ENCODE measurements at regions not wholly inside any gene's neighbourhood (a gene's known extent, or its start where the extent isn't known, plus 50 kb on each side); places are given as distances from the start of the nearest gene placed in this dataset.

- Histone ChIP-seq H3K27ac (ENCODE audit: low read depth in 2 of 2, low read length in 1 of 2) (no peak overlapping the region), H3K4me1 (ENCODE audit: control insufficient read depth in 2 of 2, insufficient read depth in 2 of 2, low read length in 1 of 2) (no peaks in the 10 kb centered on the region), H3K27me3 (ENCODE audit: control insufficient read depth in 1 of 2, insufficient read depth in 2 of 2, low read length in 2 of 2) (no peaks in the 10 kb centered on the region), H3K4me3 (ENCODE audit: low read depth in 1 of 2, low read length in 2 of 2) (no peak overlapping the region), H3K36me3 (ENCODE audit: control insufficient read depth in 2 of 2, insufficient read depth in 2 of 2, low read length in 1 of 2) (no peaks in the 10 kb centered on the region), H3K9me3 (ENCODE audit: control insufficient read depth in 2 of 2, insufficient read depth in 1 of 2, low read depth in 1 of 2, low read length in 1 of 2) (no peaks in the 10 kb centered on the region)
- WGBS, 2 donors: 75 to 84% methylated on average over 5 of the region's 5 CpGs
These were observed 409.9 kb downstream of the BRINP1 start for GRCh38 chr9:118959366-118959765.

- no peaks in the 10 kb centered on the region for H3K9me3 ChIP-seq (ENCODE audit: control insufficient read depth in 2 of 2, insufficient read depth in 1 of 2, low read depth in 1 of 2, low read length in 1 of 2)
- no peak overlapping the region for H3K27ac ChIP-seq (ENCODE audit: low read depth in 2 of 2, low read length in 1 of 2)
- no peaks in the 10 kb centered on the region for H3K4me1 ChIP-seq (ENCODE audit: control insufficient read depth in 2 of 2, insufficient read depth in 2 of 2, low read length in 1 of 2)
- no peaks in the 10 kb centered on the region for H3K36me3 ChIP-seq (ENCODE audit: control insufficient read depth in 2 of 2, insufficient read depth in 2 of 2, low read length in 1 of 2)
- no peaks in the 10 kb centered on the region for H3K27me3 ChIP-seq (ENCODE audit: control insufficient read depth in 1 of 2, insufficient read depth in 2 of 2, low read length in 2 of 2)
- 21 to 27% methylated on average over 1 of the region's 1 CpG for WGBS, 2 donors
- H3K4me3 ChIP-seq (ENCODE audit: low read depth in 1 of 2, low read length in 2 of 2): no peak overlapping the region
These were observed 407.4 kb downstream of the BRINP1 start for GRCh38 chr9:118961857-118962256.

- no peaks in the 10 kb centered on the region for H3K4me1 ChIP-seq (ENCODE audit: control insufficient read depth in 2 of 2, insufficient read depth in 2 of 2, low read length in 1 of 2)
- H3K4me3 ChIP-seq (ENCODE audit: low read depth in 1 of 2, low read length in 2 of 2): no peak overlapping the region
- 54 to 58% methylated on average over 3 of the region's 3 CpGs for WGBS, 2 donors
- H3K27me3 ChIP-seq (ENCODE audit: control insufficient read depth in 1 of 2, insufficient read depth in 2 of 2, low read length in 2 of 2): no peaks in the 10 kb centered on the region
- no peaks in the 10 kb centered on the region for H3K36me3 ChIP-seq (ENCODE audit: control insufficient read depth in 2 of 2, insufficient read depth in 2 of 2, low read length in 1 of 2)
- H3K27ac ChIP-seq (ENCODE audit: low read depth in 2 of 2, low read length in 1 of 2): no peak overlapping the region
- H3K9me3 ChIP-seq (ENCODE audit: control insufficient read depth in 2 of 2, insufficient read depth in 1 of 2, low read depth in 1 of 2, low read length in 1 of 2): no peaks in the 10 kb centered on the region
These were observed 406.8 kb downstream of the BRINP1 start for GRCh38 chr9:118962426-118962825.

- Histone ChIP-seq H3K27me3 (ENCODE audit: control insufficient read depth in 1 of 2, insufficient read depth in 2 of 2, low read length in 2 of 2) (no peaks in the 10 kb centered on the region), H3K9me3 (ENCODE audit: control insufficient read depth in 2 of 2, insufficient read depth in 1 of 2, low read depth in 1 of 2, low read length in 1 of 2) (no peaks in the 10 kb centered on the region), H3K4me1 (ENCODE audit: control insufficient read depth in 2 of 2, insufficient read depth in 2 of 2, low read length in 1 of 2) (no peaks in the 10 kb centered on the region), H3K4me3 (ENCODE audit: low read depth in 1 of 2, low read length in 2 of 2) (no peak overlapping the region), H3K27ac (ENCODE audit: low read depth in 2 of 2, low read length in 1 of 2) (no peak overlapping the region), H3K36me3 (ENCODE audit: control insufficient read depth in 2 of 2, insufficient read depth in 2 of 2, low read length in 1 of 2) (no peaks in the 10 kb centered on the region)
- WGBS, 2 donors: 77 to 92% methylated on average over 2 of the region's 2 CpGs
These were observed 405.6 kb downstream of the BRINP1 start for GRCh38 chr9:118963674-118964073.

- H3K27ac ChIP-seq (ENCODE audit: low read depth in 2 of 2, low read length in 1 of 2): no peak overlapping the region
- H3K4me3 ChIP-seq (ENCODE audit: low read depth in 1 of 2, low read length in 2 of 2): no peak overlapping the region
- H3K36me3 ChIP-seq (ENCODE audit: control insufficient read depth in 2 of 2, insufficient read depth in 2 of 2, low read length in 1 of 2): no peaks in the 10 kb centered on the region
- H3K9me3 ChIP-seq (ENCODE audit: control insufficient read depth in 2 of 2, insufficient read depth in 1 of 2, low read depth in 1 of 2, low read length in 1 of 2): no peaks in the 10 kb centered on the region
- 93 to 94% methylated on average over 3 of the region's 3 CpGs for WGBS, 2 donors
- H3K27me3 ChIP-seq (ENCODE audit: control insufficient read depth in 1 of 2, insufficient read depth in 2 of 2, low read length in 2 of 2): no peaks in the 10 kb centered on the region
- H3K4me1 ChIP-seq (ENCODE audit: control insufficient read depth in 2 of 2, insufficient read depth in 2 of 2, low read length in 1 of 2): no peaks in the 10 kb centered on the region
These were observed 401.3 kb downstream of the BRINP1 start for GRCh38 chr9:118967901-118968300.

- no peak overlapping the region for H3K4me3 ChIP-seq (ENCODE audit: low read depth in 1 of 2, low read length in 2 of 2)
- H3K36me3 ChIP-seq (ENCODE audit: control insufficient read depth in 2 of 2, insufficient read depth in 2 of 2, low read length in 1 of 2): no peaks in the 10 kb centered on the region
- no peaks in the 10 kb centered on the region for H3K27me3 ChIP-seq (ENCODE audit: control insufficient read depth in 1 of 2, insufficient read depth in 2 of 2, low read length in 2 of 2)
- H3K4me1 ChIP-seq (ENCODE audit: control insufficient read depth in 2 of 2, insufficient read depth in 2 of 2, low read length in 1 of 2): no peaks in the 10 kb centered on the region
- no peak overlapping the region for H3K27ac ChIP-seq (ENCODE audit: low read depth in 2 of 2, low read length in 1 of 2)
- H3K9me3 ChIP-seq (ENCODE audit: control insufficient read depth in 2 of 2, insufficient read depth in 1 of 2, low read depth in 1 of 2, low read length in 1 of 2): no peaks in the 10 kb centered on the region
- 38 to 47% methylated on average over 1 of the region's 1 CpG for WGBS, 2 donors
These were observed 393.5 kb downstream of the BRINP1 start for GRCh38 chr9:118975736-118976135.

- H3K27ac ChIP-seq (ENCODE audit: low read depth in 2 of 2, low read length in 1 of 2): no peak overlapping the region
- no peaks in the 10 kb centered on the region for H3K9me3 ChIP-seq (ENCODE audit: control insufficient read depth in 2 of 2, insufficient read depth in 1 of 2, low read depth in 1 of 2, low read length in 1 of 2)
- no peaks in the 10 kb centered on the region for H3K27me3 ChIP-seq (ENCODE audit: control insufficient read depth in 1 of 2, insufficient read depth in 2 of 2, low read length in 2 of 2)
- no peak overlapping the region for H3K4me3 ChIP-seq (ENCODE audit: low read depth in 1 of 2, low read length in 2 of 2)
- H3K4me1 ChIP-seq (ENCODE audit: control insufficient read depth in 2 of 2, insufficient read depth in 2 of 2, low read length in 1 of 2): no peaks in the 10 kb centered on the region
- no peaks in the 10 kb centered on the region for H3K36me3 ChIP-seq (ENCODE audit: control insufficient read depth in 2 of 2, insufficient read depth in 2 of 2, low read length in 1 of 2)
- WGBS, 2 donors: 4 to 16% methylated on average over 2 of the region's 2 CpGs
These were observed 393.1 kb downstream of the BRINP1 start for GRCh38 chr9:118976160-118976559.

- H3K9me3 ChIP-seq (ENCODE audit: control insufficient read depth in 2 of 2, insufficient read depth in 1 of 2, low read depth in 1 of 2, low read length in 1 of 2): no peaks in the 10 kb centered on the region
- H3K4me1 ChIP-seq (ENCODE audit: control insufficient read depth in 2 of 2, insufficient read depth in 2 of 2, low read length in 1 of 2): no peaks in the 10 kb centered on the region
- 65 to 71% methylated on average over 1 of the region's 1 CpG for WGBS, 2 donors
- no peaks in the 10 kb centered on the region for H3K36me3 ChIP-seq (ENCODE audit: control insufficient read depth in 2 of 2, insufficient read depth in 2 of 2, low read length in 1 of 2)
- no peak overlapping the region for H3K27ac ChIP-seq (ENCODE audit: low read depth in 2 of 2, low read length in 1 of 2)
- no peak overlapping the region for H3K4me3 ChIP-seq (ENCODE audit: low read depth in 1 of 2, low read length in 2 of 2)
- no peaks in the 10 kb centered on the region for H3K27me3 ChIP-seq (ENCODE audit: control insufficient read depth in 1 of 2, insufficient read depth in 2 of 2, low read length in 2 of 2)
These were observed 384.6 kb downstream of the BRINP1 start for GRCh38 chr9:118984607-118985006.

- Histone ChIP-seq H3K36me3 (ENCODE audit: control insufficient read depth in 2 of 2, insufficient read depth in 2 of 2, low read length in 1 of 2) (no peaks in the 10 kb centered on the region), H3K4me3 (ENCODE audit: low read depth in 1 of 2, low read length in 2 of 2) (no peak overlapping the region), H3K27ac (ENCODE audit: low read depth in 2 of 2, low read length in 1 of 2) (no peak overlapping the region), H3K9me3 (ENCODE audit: control insufficient read depth in 2 of 2, insufficient read depth in 1 of 2, low read depth in 1 of 2, low read length in 1 of 2) (no peaks in the 10 kb centered on the region), H3K4me1 (ENCODE audit: control insufficient read depth in 2 of 2, insufficient read depth in 2 of 2, low read length in 1 of 2) (no peaks in the 10 kb centered on the region), H3K27me3 (ENCODE audit: control insufficient read depth in 1 of 2, insufficient read depth in 2 of 2, low read length in 2 of 2) (no peaks in the 10 kb centered on the region)
- WGBS, 2 donors: 44 to 64% methylated on average over 1 of the region's 1 CpG
These were observed 383.4 kb downstream of the BRINP1 start for GRCh38 chr9:118985851-118986250.

GRCh38 chr9:118987167-118987566 is 382.1 kb downstream of the BRINP1 start:
- no peak overlapping the region for H3K4me3 ChIP-seq (ENCODE audit: low read depth in 1 of 2, low read length in 2 of 2)
- H3K27me3 ChIP-seq (ENCODE audit: control insufficient read depth in 1 of 2, insufficient read depth in 2 of 2, low read length in 2 of 2): no peaks in the 10 kb centered on the region
- no peaks in the 10 kb centered on the region for H3K4me1 ChIP-seq (ENCODE audit: control insufficient read depth in 2 of 2, insufficient read depth in 2 of 2, low read length in 1 of 2)
- H3K36me3 ChIP-seq (ENCODE audit: control insufficient read depth in 2 of 2, insufficient read depth in 2 of 2, low read length in 1 of 2): no peaks in the 10 kb centered on the region
- no peaks in the 10 kb centered on the region for H3K9me3 ChIP-seq (ENCODE audit: control insufficient read depth in 2 of 2, insufficient read depth in 1 of 2, low read depth in 1 of 2, low read length in 1 of 2)
- WGBS, 2 donors: 66 to 72% methylated on average over 4 of the region's 4 CpGs
- no peak overlapping the region for H3K27ac ChIP-seq (ENCODE audit: low read depth in 2 of 2, low read length in 1 of 2)
